GM04504 (cell line): ENCODE measurements at regions not wholly inside any gene's neighbourhood (a gene's known extent, or its start where the extent isn't known, plus 50 kb on each side); places are given as distances from the start of the nearest gene placed in this dataset.
"Not testable (repeated sequence)": the region's sequence is repeated elsewhere in the genome, so short reads cannot be mapped to it uniquely, and the experiment has no call there.

Source experiments
- DNase-seq: peaks from one replicate; pipeline ENCODE4 v3.0.0-alpha.2; 2012; ENCODE audit warnings: low read depth

DNA sequence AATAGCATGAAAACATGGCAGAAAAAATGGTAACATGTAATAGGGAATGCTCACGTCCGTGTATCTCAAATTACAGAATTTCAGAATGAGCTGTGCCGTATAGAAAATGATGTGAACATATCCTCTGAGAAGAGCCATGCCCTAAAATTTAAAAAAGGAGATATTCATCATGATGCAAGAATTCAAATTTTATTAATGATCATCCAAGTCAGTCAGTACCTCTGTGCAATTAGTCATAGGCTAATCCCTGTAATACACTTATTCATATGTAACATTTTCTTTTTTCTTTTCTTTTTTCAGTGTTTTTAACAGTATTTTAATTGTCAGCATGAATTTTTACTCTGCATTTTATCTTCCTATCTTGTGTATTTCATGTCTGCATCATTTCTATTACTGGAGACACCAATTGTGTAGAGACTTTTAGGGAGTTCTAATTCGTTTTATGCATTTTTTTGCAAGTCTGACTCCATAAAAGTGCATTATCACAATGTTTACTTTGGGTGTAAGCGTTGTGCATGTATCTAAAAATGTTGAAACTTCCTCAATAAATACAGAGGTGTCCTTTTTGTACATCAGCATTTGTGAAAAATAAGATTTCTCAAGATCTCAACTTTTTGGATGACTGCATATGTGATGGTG is 1103.7 kb upstream of the CELF2 start:
- no peak for DNase-seq

- DNase-seq, result no peak
Measured at GRCh38 chr10:9921544-9921943, 1096.1 kb upstream of the CELF2 start.

GRCh38 chr10:9922126-9922870 is 1095.4 kb upstream of the CELF2 start:
- DNase-seq, result no peak

GRCh38 chr10:9926003-9926402 is 1091.7 kb upstream of the CELF2 start:
- DNase-seq, result no peak

GRCh38 chr10:9926881-9927280 is 1090.8 kb upstream of the CELF2 start:
- DNase-seq, result no peak

DNA sequence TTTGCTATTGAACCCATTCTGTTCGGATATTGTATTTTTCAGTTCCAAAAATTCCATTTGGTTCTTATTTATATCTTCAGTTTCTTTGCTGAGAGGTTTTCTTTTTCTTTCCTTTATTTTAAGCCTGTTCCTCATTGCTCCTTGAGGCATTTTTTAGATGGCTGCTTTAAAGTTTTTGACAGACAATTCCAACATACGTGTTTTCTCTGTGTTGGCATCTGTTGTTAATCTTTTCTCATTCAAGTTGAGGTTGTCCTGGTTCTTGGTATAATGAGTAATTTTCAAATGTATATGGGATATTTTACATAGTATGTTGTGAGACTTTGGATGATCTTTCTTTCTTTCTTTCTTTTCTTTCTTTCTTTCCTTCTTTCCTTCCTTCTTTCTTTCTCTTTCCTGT is 1078.0 kb upstream of the CELF2 start:
- no peak for DNase-seq

DNA sequence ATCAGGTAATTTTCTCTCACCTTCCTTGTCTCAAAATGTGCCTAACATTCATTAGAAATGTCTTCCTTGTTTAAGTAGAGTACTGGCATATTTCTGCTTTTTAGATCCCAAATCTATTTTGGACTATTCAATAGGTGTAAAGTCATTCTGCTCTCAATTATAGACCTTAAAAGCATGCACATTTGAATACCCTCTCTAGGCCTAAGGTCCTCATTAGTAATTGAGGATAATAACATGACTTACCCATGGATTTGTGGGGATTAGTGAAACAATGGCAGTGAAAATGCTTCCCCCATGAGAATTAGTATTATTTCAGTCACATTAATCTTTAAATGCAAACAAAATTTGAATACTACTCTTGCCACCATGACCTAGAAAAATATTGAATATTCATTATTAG is 1073.0 kb upstream of the CELF2 start:
- DNase-seq, result no peak

- DNase-seq, result no peak
Measured at GRCh38 chr10:9950070-9950469, 1067.6 kb upstream of the CELF2 start.

DNA sequence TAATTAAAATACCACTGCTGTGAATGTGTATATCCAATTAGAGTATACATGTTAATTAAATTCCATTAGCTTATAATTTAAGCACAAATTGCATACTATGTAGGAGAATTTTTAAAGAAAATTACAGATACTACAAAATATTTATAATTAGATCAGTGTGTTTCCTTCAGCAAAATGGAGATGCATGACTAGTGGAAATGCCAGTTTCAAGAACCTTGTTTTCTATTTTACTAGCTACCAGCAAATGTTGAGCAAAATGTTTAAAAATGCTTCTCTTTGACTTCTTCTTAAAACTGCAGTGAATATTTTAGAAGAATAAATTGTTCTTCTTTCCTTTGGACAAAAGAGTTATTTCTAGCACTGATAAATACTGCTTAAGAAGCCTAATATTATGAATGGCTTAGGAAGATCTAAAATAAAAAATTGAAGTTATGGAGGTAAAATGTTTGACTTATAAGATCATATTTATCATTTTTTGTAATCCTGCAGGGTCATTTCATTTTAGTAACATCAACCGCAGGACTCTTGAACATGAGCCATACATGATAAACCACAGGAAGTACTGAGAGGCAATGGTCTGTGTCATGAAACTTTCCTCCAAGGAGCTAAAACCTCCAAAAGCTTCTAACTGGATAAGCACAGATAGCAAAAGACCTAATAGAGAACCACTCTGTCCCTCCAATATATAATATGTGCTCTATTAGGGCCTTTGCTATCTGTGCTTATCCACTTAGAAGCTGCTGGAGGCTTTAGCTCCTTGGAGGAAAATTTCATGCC is 1066.0 kb upstream of the CELF2 start:
- no peak for DNase-seq

- DNase-seq, result no peak
Measured at GRCh38 chr10:9957351-9957750, 1060.3 kb upstream of the CELF2 start.

- DNase-seq, result not testable (repeated sequence)
Measured at GRCh38 chr10:9957876-9958275, 1059.8 kb upstream of the CELF2 start.

DNA sequence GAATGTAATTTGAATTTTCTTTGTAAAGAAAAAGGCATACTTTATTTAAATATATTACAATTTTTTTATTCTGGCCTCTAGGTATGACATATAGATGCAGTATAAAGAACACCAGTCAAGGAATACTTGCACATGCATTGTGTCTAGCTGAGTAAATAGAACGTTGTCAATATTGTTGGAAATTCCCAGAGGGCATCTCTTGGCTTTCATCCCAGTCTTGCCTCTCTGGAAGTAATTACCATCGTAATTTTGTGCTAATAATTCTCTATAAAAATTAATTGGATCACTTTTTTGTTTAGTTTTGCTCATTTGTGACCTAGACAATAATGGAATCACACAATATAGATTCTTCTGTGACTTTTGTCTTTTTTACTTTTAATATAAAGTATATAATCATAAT is 1052.3 kb upstream of the CELF2 start:
- DNase-seq, result no peak

- DNase-seq, result no peak
Measured at GRCh38 chr10:9986786-9987185, 1030.9 kb upstream of the CELF2 start.

DNA sequence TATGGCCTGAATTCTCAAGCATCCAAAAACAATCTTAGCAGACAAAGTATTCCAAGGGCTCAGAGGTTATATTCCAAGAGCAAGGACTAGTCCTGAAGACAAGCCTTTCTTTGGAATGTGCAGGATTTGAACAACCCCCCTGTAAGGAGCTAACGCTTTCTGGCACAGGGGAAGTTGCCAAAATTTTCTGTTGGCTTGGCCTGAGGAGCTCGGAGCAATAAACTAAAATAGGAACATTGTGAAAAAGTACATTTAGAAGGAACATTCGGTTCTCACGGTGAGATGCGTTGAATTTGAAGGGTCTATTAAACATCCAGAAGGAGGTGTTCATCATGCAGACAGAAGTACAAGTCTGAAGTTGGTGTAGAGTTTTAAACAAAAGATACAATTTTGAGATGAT is 1030.5 kb upstream of the CELF2 start:
- no peak for DNase-seq

GRCh38 chr10:9992661-9993060 is 1025.0 kb upstream of the CELF2 start:
- DNase-seq, result no peak

DNA sequence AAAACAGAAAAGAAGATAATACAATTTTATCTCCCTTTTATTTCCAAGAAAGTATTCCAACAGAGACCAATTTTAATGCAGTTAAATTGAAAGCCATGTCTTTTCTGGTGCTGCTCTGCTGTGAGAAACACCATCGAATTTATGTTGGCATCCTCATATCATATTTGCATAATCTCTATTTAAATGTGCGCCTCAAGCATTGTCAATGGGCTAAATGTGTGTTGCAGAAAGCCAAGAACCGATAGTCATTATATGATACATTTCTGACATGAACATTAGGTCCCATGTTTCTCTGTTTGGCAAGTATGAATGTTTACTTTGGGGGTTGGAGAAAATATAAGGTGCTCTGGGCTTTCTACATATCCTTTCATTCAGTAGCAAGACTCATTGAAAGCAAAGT is 1023.5 kb upstream of the CELF2 start:
- DNase-seq, result no peak

- no peak for DNase-seq
Measured at GRCh38 chr10:9999627-10000026, 1018.0 kb upstream of the CELF2 start.

DNA sequence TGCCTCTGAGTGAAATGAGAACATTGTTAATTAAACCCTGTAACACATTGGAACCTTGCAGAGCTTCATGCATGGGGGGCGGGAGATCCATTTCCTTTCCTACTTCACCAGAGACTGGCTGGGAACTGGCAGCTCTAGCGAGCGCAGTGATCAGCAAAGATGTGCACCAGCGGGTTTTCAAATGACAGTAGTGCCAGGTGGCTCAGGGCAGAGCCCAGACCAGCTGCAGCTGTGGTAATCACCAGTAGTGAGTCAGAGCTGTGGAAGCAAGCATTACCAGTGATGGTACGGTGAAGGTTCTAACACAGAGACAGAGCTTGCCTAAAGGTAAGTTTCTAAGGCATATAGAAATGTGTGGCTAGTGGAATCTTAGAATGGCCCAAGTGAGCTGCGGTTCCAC is 1009.7 kb upstream of the CELF2 start:
- DNase-seq, result no peak

DNA sequence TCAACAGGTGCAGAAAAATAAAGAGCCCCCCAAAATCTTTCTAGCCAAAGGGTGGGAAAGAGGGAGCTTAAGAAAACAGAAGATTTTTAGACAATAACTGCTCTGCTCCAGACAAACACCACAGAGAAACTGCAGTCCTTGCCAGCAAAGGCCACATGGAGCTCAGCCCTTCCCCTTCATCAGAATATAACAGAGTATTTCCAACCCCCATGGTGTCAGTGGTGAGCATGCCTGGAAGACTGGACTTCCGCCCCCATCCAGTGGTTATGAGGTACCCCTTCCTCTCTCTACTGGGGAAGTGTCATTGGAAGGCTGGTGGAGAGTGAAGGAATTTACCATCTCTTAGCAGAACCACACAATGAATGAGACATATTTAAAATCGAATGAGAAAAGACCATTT is 1007.3 kb upstream of the CELF2 start:
- DNase-seq, result no peak

DNA sequence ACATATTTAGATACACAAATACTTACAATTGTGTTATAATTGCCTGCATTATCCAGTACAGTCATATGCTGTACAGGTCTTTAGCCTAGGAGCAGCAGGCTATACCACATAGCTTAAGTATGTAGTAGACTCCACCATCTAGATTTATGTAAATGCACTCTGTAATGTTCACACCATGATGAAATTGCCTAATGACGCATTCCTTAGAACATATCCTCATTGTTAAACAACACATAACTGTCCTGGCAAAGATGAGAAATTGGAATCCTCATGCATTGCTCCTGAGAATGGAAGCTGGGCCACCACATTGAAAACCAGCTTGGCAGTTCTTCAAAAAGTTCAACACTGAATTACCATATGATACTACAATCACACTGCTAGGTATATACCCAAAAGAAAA is 1002.8 kb upstream of the CELF2 start:
- no peak for DNase-seq

DNA sequence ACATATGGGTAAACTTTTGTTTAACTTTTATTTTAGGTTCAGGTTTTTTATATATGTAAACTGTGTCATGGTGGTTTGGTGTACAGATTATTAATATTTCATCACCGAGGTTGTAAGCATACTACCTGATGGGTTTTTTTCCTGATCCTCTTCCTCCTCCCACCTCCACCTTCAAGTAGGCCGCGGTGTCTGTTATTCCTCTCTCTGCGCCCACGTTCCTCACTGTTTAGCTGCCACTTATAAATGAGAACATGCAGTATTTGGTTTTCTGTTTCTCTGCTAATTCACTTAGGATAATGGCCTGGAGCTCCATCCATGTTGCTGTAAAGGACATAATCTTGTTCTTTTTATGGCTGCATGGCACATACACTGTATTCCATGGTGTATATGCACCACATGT is 1000.0 kb upstream of the CELF2 start:
- no peak for DNase-seq

DNA sequence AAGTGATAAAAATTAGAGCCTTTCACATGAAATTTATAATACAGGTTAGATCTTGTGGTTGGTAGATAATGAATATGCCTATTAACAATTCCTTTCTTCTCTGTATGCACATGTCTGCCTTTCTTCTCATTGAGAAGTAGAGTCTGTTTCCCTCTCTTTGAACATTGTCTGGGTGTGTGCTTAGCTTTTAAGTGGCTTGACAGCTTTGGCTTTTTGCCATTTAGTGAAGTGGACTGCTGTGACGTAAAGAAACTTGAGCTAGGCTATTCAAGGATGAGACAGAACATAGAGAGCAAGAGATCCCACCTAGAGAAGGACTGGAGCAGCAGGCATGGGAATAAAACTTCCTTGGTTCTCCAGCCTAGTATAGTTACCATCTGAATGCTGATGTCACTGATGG is 996.7 kb upstream of the CELF2 start:
- DNase-seq, result no peak

DNA sequence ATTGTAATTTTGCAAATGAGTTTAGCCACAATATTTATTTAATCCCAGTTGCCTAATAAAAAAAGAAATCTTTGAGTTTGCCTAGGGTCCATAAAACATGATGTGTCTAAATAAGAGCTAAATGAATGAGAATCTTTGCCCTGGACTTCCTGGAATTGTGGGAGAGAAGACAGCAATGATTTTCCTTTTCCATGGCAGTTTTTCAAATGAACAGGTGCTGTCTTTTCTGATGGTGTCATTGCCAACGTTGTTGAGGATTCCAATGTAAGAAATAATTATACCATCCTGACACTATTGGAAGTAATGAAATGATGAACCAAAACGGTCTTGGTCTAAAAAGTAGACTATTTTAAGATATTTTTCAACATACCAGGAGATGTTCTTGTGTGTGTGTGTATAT is 984.7 kb upstream of the CELF2 start:
- no peak for DNase-seq
